ENCODE measurements at regions not wholly inside any gene's neighbourhood (a gene's known extent, or its start where the extent isn't known, plus 50 kb on each side); places are given as distances from the start of the nearest gene placed in this dataset.

- DNase-seq: no peak
These were observed 267.8 kb upstream of the NREP start for GRCh38 chr5:112024769-112025168.

GRCh38 chr5:112024221-112024620, 267.2 kb upstream of the NREP start:
- no peak for DNase-seq

GRCh38 chr5:112023766-112024165, 266.8 kb upstream of the NREP start:
- no peak for DNase-seq

- no peak for DNase-seq
These were observed 261.9 kb upstream of the NREP start for GRCh38 chr5:112018846-112019245.

- DNase-seq: no peak
These were observed 260.0 kb upstream of the NREP start for GRCh38 chr5:112016980-112017379.

- no peak for DNase-seq
These were observed 257.9 kb upstream of the NREP start for GRCh38 chr5:112014783-112015395.

- DNase-seq: no peak
These were observed 256.7 kb upstream of the NREP start for GRCh38 chr5:112013660-112014059.

GRCh38 chr5:112012104-112012503, 255.1 kb upstream of the NREP start:
- no peak for DNase-seq

- no peak for DNase-seq
These were observed 253.5 kb upstream of the NREP start for GRCh38 chr5:112010475-112010874.

GRCh38 chr5:112006721-112007120, 249.7 kb upstream of the NREP start:
- no peak for DNase-seq

- DNase-seq: no peak
These were observed 248.6 kb upstream of the NREP start for GRCh38 chr5:112005623-112005930.

- no peak for DNase-seq
These were observed 248.1 kb upstream of the NREP start for GRCh38 chr5:112004867-112005622.

GRCh38 chr5:112002376-112002775, 245.4 kb upstream of the NREP start:
- DNase-seq: no peak

- DNase-seq: no peak
These were observed 242.3 kb upstream of the NREP start for GRCh38 chr5:111999286-111999685.

GRCh38 chr5:111998871-111999270, 241.9 kb upstream of the NREP start:
- no peak for DNase-seq

GRCh38 chr5:111997711-111998110, 240.7 kb upstream of the NREP start:
- no peak for DNase-seq

- DNase-seq: no peak
These were observed 240.3 kb upstream of the NREP start for GRCh38 chr5:111997308-111997707.

GRCh38 chr5:111996574-111996973, 239.6 kb upstream of the NREP start:
- DNase-seq: no peak

GRCh38 chr5:111995701-111996100, 238.7 kb upstream of the NREP start:
- no peak for DNase-seq

GRCh38 chr5:111993242-111993641, 236.2 kb upstream of the NREP start:
- no peak for DNase-seq

- no peak for DNase-seq
These were observed 227.1 kb upstream of the NREP start for GRCh38 chr5:111984044-111984443.

- DNase-seq: no peak
These were observed 226.5 kb upstream of the NREP start for GRCh38 chr5:111983459-111983858.

GRCh38 chr5:111977436-111977829, 220.4 kb upstream of the NREP start:
- DNase-seq: no peak

- no peak for DNase-seq
These were observed 219.9 kb upstream of the NREP start for GRCh38 chr5:111976705-111977435.

Measured in NCI-H1694 (cell line).